Thyroid gland (tissue), 4 donors: ENCODE measurements at regions not wholly inside any gene's neighbourhood (a gene's known extent, or its start where the extent isn't known, plus 50 kb on each side); places are given as distances from the start of the nearest gene placed in this dataset.

Experiments used
- DNase-seq, 2 donors: peaks; one replicate each; pipeline ENCODE4 v3.0.0-alpha.2; 2019
- H3K27ac ChIP-seq, 3 donors: fragments of 200-600 bp; sonication (generic); 1 replicate in 2 of 3; 2 replicates in 1 of 3; pipeline ENCODE4 v1.5.1; 2016 to 2019; ENCODE audit warnings: mild to moderate bottlenecking in 1 of 3, moderate library complexity in 1 of 3
- H3K27me3 ChIP-seq: fragments of 200-600 bp; sonication (generic); one replicate; pipeline ENCODE4 v1.5.1; 2019
- H3K36me3 ChIP-seq, 2 donors: fragments of 200-600 bp; sonication (generic); one replicate each; pipeline ENCODE4 v1.5.1; 2016 to 2019
- H3K4me1 ChIP-seq, 2 donors: fragments of 200-600 bp; sonication (generic); one replicate each; pipeline ENCODE4 v1.5.1; 2017 to 2019
- H3K4me3 ChIP-seq, 3 donors: fragments of 200-600 bp; sonication (generic); replicated peaks in 1 of 3; 1 replicate in 2 of 3; 2 replicates in 1 of 3; pipeline ENCODE4 v1.5.1; 2016; ENCODE audit warnings: mild to moderate bottlenecking in 1 of 3
- H3K9me3 ChIP-seq: fragments of 200-600 bp; sonication (generic); one replicate; pipeline ENCODE4 v1.5.1; 2017
- CTCF ChIP-seq, 6 experiments: fragments of 200-600 bp in 3 of 6; fragments of 450-650 bp in 3 of 6; sonication (generic) in 3 of 6; IDR thresholded peaks; one replicate each; pipeline ENCODE4 v1.5.1; 2016 to 2019; ENCODE audit warnings: antibody characterized with exemption in 6 of 6, mild to moderate bottlenecking in 2 of 6, inconsistent platforms in 1 of 6, moderate library complexity in 1 of 6
- POLR2A ChIP-seq, 2 donors: fragments of 450-650 bp; IDR thresholded peaks; one replicate each; pipeline ENCODE4 v1.6.1; 2017; ENCODE audit warnings: antibody characterized with exemption in 2 of 2, mild to moderate bottlenecking in 2 of 2, moderate library complexity in 1 of 2
- WGBS, 2 donors: methylation state at CpG; one replicate each; pipeline ENCODE4 v1.1.5; 2017; 5-methylcytosine and 5-hydroxymethylcytosine counted together
- intact Hi-C: fragments of 100-400 bp; cut with DNase I; formaldehyde crosslinking; loops from one replicate; pipeline ENCODE4 v1.15.1; 2023

GRCh38 chr2:239566995-239567568 lies 166.3 kb upstream of the HDAC4 start:
- 77 to 82% methylated on average over 10 of the region's 10 CpGs for WGBS, 2 donors
- TF ChIP-seq POLR2A (IDR thresholded peaks at IDR 0.05) (no peak), CTCF (IDR thresholded peaks at IDR 0.05) (no peak)
- no peaks in the 10 kb centered on the region for H3K9me3 ChIP-seq

GRCh38 chr2:239566162-239566994 lies 165.6 kb upstream of the HDAC4 start:
- Histone ChIP-seq H3K4me3 (no peak overlapping the region), H3K36me3 (no peaks in the 10 kb centered on the region), H3K27ac (no peak overlapping the region), H3K9me3 (no peaks in the 10 kb centered on the region), H3K4me1 (peaks cover 10 to 16% of the 10 kb centered on the region in 2 donors), H3K27me3 (no peaks in the 10 kb centered on the region)
- intact Hi-C loops: no loop called here
- DNase-seq: no peak
- TF ChIP-seq CTCF (IDR thresholded peaks at IDR 0.05) (no peak), POLR2A (IDR thresholded peaks at IDR 0.05) (no peak)
- WGBS, 2 donors: 94 to 98% methylated on average over 15 of the region's 15 CpGs

More at GRCh38 chr2:239566995-239567568, 166.3 kb upstream of the HDAC4 start:
- Histone ChIP-seq H3K36me3 (no peaks in the 10 kb centered on the region), H3K27me3 (no peaks in the 10 kb centered on the region), H3K27ac (no peak overlapping the region), H3K4me1 (peaks cover 10 to 16% of the 10 kb centered on the region in 2 donors), H3K4me3 (no peak overlapping the region)
- intact Hi-C loops: no loop called here
- DNase-seq: no peak

DNA sequence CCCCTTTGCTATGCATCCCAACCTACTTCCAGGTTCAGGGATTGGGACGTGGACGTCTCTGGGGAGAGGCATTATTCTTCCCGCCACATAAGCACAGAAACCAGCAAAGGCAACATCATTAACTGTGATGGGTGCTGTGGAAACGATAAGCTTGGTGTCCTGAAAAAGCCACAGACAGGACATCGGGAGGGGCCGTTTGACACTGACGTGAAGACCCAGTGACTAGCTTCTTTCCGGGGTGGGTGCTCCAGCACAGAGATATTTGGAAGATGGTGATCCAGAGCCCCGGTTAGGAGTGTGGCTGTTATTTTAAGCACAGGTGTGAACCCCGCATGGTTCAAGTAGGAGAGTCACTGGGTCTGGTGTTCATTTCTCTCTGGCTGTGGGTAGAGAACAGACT lies 163.8 kb upstream of the HDAC4 start:
- TF ChIP-seq POLR2A (IDR thresholded peaks at IDR 0.05): no peak
- TF ChIP-seq CTCF (IDR thresholded peaks at IDR 0.05): no peak
- no peaks in the 10 kb centered on the region for H3K36me3 ChIP-seq
- H3K27ac ChIP-seq: no peak overlapping the region
- peaks cover 8 to 16% of the 10 kb centered on the region in 2 donors for H3K4me1 ChIP-seq
- H3K4me3 ChIP-seq: no peak overlapping the region
- no peaks in the 10 kb centered on the region for H3K9me3 ChIP-seq
- WGBS, 2 donors: 80 to 89% methylated on average over 10 of the region's 10 CpGs
- intact Hi-C loops: no loop called here
- no peak for DNase-seq
- H3K27me3 ChIP-seq: no peaks in the 10 kb centered on the region

GRCh38 chr2:239563561-239563960 lies 162.7 kb upstream of the HDAC4 start:
- H3K27me3 ChIP-seq: no peaks in the 10 kb centered on the region
- WGBS, 2 donors: 89 to 98% methylated on average over 9 of the region's 9 CpGs
- H3K36me3 ChIP-seq: no peaks in the 10 kb centered on the region
- no peak overlapping the region for H3K4me3 ChIP-seq
- H3K4me1 ChIP-seq: peaks cover 0 to 9% of the 10 kb centered on the region in 2 donors
- no peaks in the 10 kb centered on the region for H3K9me3 ChIP-seq
- intact Hi-C loops: no loop called here
- no peak overlapping the region for H3K27ac ChIP-seq
- DNase-seq: no peak
- TF ChIP-seq CTCF (IDR thresholded peaks at IDR 0.05) (no peak), POLR2A (IDR thresholded peaks at IDR 0.05) (no peak)

GRCh38 chr2:239561446-239562001 lies 160.7 kb upstream of the HDAC4 start:
- 66 to 69% methylated on average over 9 to 16 of the region's 17 CpGs for WGBS, 2 donors
- Histone ChIP-seq H3K36me3 (no peaks in the 10 kb centered on the region), H3K27ac (no peak overlapping the region), H3K4me3 (no peak overlapping the region), H3K9me3 (no peaks in the 10 kb centered on the region), H3K27me3 (no peaks in the 10 kb centered on the region), H3K4me1 (peaks cover 5 to 19% of the 10 kb centered on the region in 2 donors)
- peak in 1 of 2 donors; percentile 16 for DNase-seq
- TF ChIP-seq POLR2A (IDR thresholded peaks at IDR 0.05) (no peak), CTCF (IDR thresholded peaks at IDR 0.05) (no peak)
- intact Hi-C loops: no loop called here
